Nucleus accumbens (tissue), 56 donors: ENCODE measurements at regions not wholly inside any gene's neighbourhood (a gene's known extent, or its start where the extent isn't known, plus 50 kb on each side); places are given as distances from the start of the nearest gene placed in this dataset.
A peak's percentile ranks its signal among the peaks of the same experiment; 100 is the strongest.

Experiments
- DNase-seq, 56 donors: peaks; one replicate each; lab custom pipeline; 2025; lab: John Stamatoyannopoulos, UW

- no peak for DNase-seq
Measured at GRCh38 chr1:216929870-216930582, 206.8 kb upstream of the ESRRG start.

DNA sequence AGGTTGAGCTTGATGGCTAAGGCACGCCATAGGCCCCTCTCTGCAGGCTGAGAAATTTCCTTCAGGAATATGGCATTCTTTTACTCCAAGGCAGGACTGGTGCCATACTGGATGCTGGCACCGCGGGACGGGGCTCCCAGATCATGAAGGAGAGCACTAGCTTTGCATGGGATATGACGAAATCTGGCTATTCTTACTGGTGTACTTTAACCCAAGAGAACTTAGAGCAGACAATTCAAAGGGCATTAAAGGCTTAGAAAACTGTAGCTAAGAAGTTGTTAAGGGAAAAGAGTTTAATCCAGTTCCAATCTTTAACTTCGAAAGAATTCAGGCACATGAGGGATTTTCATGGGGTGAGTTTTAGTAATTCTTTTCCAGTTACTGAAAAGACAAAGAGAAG is 204.4 kb upstream of the ESRRG start:
- no peak for DNase-seq

DNA sequence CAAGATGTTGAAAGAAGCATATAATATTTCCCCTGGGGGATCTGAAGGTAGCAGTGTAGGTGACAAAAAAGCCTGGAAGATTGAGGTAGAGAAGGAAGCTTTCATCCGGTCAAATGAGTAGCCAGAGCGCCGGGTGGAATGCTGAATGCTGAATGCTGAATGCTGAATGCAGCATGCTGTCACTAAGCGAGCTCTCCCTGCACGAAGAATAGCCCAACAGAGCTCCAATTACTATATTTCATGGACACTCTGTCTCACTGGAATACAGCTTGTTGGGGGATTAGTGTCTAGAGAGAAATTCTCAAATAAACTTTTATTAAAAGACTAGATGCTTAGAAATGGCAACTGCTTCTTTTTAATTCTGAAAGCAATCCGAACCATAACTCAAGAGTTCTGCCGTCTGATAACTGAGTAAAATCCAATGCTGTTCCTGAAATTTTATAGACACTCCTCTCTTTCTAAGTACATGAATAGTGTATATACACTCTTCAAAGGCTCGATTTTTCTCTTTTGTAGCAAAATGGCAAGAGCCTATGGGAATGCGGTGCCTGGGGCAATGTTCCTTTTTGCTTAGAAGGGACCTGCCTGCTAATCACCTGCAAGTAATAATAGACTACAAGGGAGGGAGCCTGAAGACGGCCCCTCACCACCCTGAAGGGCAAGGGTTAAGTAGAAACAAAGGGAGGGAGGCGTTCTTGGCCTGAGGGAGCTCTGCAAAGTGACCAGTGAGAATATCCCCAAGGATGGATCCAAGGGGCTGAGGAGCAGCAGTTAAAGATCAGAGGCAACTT is 203.7 kb upstream of the ESRRG start:
- peak in 5 of 56 donors; percentile 9 to 16 (median 11) for DNase-seq

GRCh38 chr1:216925962-216926625 is 202.9 kb upstream of the ESRRG start:
- DNase-seq = no peak

DNA sequence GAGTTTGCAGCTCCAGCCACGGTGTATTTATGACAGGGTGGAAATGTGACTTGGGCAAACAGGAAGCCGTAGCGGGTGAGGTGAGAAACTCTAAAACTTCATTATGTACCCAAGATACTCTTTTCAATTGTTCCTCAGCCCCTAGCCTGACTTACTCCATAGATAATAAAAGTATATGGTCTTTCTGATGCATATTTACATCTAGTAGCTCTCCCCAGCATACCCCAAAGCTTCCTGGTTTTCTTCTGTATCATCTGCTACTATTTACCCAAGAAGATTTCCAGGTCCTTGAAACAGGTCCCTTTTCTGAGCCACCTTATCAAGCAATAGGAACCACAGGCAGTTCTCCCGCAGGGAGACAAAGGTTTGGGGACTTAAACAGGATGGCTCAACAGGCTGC is 201.5 kb upstream of the ESRRG start:
- no peak for DNase-seq

DNA sequence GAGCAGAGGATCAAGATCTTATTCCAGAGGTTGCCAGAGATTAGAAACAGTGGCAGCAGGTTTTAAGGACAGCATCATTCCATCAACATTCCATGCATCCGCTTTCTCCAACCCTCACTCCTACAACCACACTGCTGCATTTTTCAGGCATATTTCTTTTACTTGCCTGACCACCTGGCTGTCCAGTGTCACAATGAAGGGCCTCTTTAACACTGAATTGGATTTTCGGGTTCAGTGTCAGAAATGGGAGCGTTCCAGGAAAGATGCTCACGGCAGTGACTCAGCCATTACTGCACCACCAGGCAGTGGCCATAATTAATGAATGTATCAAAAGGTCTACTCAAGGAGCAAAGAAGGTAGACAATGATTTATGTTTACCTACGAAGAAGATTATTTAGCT is 200.4 kb upstream of the ESRRG start:
- no peak for DNase-seq

GRCh38 chr1:216922406-216922805 is 199.2 kb upstream of the ESRRG start:
- DNase-seq = no peak

- DNase-seq = no peak
Measured at GRCh38 chr1:216921866-216922265, 198.6 kb upstream of the ESRRG start.

- no peak for DNase-seq
Measured at GRCh38 chr1:216919060-216919970, 196.1 kb upstream of the ESRRG start.

- no peak for DNase-seq
Measured at GRCh38 chr1:216916890-216917438, 193.7 kb upstream of the ESRRG start.

DNA sequence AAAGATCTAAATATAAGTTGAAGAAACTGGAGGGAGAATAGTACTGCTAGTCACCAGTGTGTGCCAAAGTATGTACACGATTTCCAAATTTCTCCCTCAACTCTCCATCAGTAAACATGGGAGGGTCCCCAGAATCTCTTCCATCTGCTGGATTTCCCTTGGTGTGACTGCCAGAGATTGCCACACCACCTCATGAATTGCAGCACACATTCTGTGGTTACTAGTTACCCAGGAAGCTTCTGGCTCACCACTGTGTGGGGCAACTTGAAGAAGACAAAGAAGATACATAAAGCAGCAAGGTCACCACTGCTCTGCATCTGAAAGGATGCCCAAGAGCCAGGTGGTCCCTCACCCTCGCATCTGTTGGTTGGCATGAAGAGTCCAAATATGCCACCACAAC is 191.7 kb upstream of the ESRRG start:
- no peak for DNase-seq

GRCh38 chr1:216913976-216914375 is 190.7 kb upstream of the ESRRG start:
- no peak for DNase-seq

- DNase-seq = peak in 22 of 56 donors; percentile 3 to 63 (median 26)
Measured at GRCh38 chr1:216910081-216910840, 187.0 kb upstream of the ESRRG start.

DNA sequence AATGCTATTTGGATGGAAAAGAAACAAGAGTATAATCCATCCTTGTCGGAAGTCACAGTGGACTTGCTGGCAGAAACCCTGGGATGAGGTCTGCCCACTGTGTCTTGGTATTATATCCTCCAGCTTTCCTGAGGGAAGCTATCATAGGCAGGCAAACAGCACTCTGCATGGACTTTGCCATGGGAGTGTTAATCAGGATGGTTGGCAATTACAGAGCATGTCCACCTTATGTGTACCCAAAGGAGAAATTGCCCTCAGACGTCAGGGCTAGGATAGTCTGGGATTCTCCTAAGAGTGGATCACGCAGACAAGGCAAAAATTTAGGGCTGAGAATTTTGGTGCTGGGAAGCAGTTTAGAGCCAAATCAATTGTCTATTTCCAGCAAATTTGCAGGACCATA is 184.9 kb upstream of the ESRRG start:
- DNase-seq = no peak

DNA sequence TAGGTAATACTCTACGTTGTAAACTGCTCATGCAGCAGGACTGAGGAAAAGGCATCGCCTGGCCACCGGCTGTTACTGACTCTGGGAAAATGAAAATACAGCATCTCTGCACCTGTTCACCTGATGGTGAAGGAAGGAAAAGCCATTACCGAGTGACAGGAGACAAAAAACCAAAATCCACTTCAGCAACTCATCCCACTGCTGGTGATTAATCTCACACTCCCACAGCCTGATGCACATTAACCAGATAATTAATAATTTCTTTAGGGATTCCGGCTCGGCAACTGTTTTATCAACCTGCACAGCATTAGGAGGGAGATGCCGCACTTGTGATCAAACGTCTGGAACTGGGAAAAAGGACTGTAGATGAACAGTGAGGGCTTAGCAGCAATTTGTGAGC is 183.9 kb upstream of the ESRRG start:
- DNase-seq = no peak

DNA sequence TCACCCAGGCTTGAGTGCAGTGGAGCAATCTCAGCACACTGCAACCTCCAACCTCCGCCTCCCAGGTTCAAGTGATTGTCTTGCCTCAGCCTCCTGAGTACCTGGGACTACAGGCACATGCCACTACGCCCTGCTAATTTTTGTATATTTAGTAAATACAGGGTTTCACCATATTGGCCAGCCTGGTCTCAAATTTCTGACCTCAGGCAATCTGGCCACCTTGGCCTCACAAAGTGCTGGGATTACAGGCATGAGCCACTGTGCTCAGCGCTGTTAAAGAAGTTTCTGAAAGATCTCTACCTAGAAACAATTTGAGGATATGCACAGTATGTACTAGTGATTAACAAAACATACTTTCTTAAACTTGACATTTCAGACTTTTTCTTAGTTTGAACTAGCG is 182.6 kb upstream of the ESRRG start:
- DNase-seq = no peak

DNA sequence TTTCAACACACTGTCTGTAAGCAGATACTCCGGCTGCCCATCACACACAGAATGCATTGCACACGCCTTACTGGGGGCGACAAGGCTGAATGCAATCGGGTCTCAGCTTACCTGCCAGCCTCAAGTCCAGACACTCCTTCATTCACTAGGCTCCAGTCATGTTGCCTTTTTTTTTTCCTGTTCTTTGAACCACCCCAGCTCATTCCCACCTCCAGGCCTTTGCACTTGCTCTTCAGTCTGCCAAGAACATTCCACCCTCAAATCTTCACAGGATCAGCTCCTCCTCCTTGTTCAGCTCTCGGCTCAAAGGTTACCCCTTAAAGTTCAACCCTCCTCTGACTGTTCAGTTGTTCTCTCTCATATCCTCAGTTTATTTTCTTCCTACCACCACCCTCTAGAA is 181.9 kb upstream of the ESRRG start:
- DNase-seq = no peak

- DNase-seq = no peak
Measured at GRCh38 chr1:216904471-216904870, 181.2 kb upstream of the ESRRG start.

- DNase-seq = no peak
Measured at GRCh38 chr1:216903382-216903740, 180.1 kb upstream of the ESRRG start.
